OCI-M1 (cell line): ENCODE measurements at regions not wholly inside any gene's neighbourhood (a gene's known extent, or its start where the extent isn't known, plus 50 kb on each side); places are given as distances from the start of the nearest gene placed in this dataset.
A peak's percentile ranks its signal among the peaks of the same experiment; 100 is the strongest.
"Not testable (repeated sequence)": the region's sequence is repeated elsewhere in the genome, so short reads cannot be mapped to it uniquely, and the experiment has no call there.

Experiments used
- DNase-seq: peaks from one replicate; lab custom pipeline; 2025; lab: John Stamatoyannopoulos, UW

- peak; percentile 87 for DNase-seq
Measured at GRCh38 chr15:77944002-77944867, 133.3 kb downstream of the TBC1D2B start.

- DNase-seq = no peak
Measured at GRCh38 chr15:77942611-77943211, 134.8 kb downstream of the TBC1D2B start.

- not testable (repeated sequence) for DNase-seq
Measured at GRCh38 chr15:77941090-77941827, 136.3 kb downstream of the TBC1D2B start.

- DNase-seq = no peak
Measured at GRCh38 chr15:77940381-77940947, 137.0 kb downstream of the TBC1D2B start.

GRCh38 chr15:77939851-77940250, 137.7 kb downstream of the TBC1D2B start:
- no peak for DNase-seq

GRCh38 chr15:77939026-77939425, 138.5 kb downstream of the TBC1D2B start:
- DNase-seq = not testable (repeated sequence)

GRCh38 chr15:77938546-77938945, 139.0 kb downstream of the TBC1D2B start:
- not testable (repeated sequence) for DNase-seq

GRCh38 chr15:77936567-77936966, 140.9 kb downstream of the TBC1D2B start:
- DNase-seq = not testable (repeated sequence)

GRCh38 chr15:77934516-77934915, 143.0 kb downstream of the TBC1D2B start:
- DNase-seq = not testable (repeated sequence)

- DNase-seq = not testable (repeated sequence)
Measured at GRCh38 chr15:77930907-77931306, 146.6 kb downstream of the TBC1D2B start.

- DNase-seq = peak; percentile 51
Measured at GRCh38 chr15:77930490-77930889, 147.0 kb downstream of the TBC1D2B start.

- peak; percentile 12 for DNase-seq
Measured at GRCh38 chr15:77926789-77927188, 150.7 kb downstream of the TBC1D2B start.

- DNase-seq = not testable (repeated sequence)
Measured at GRCh38 chr15:77926296-77926695, 151.2 kb downstream of the TBC1D2B start.

GRCh38 chr15:77925101-77925500, 152.4 kb downstream of the TBC1D2B start:
- DNase-seq = not testable (repeated sequence)

- no peak for DNase-seq
Measured at GRCh38 chr15:77921664-77922063, 155.8 kb downstream of the TBC1D2B start.

GRCh38 chr15:77916966-77917635, 160.4 kb downstream of the TBC1D2B start:
- not testable (repeated sequence) for DNase-seq

- not testable (repeated sequence) for DNase-seq
Measured at GRCh38 chr15:77915961-77916330, 161.6 kb downstream of the TBC1D2B start.

GRCh38 chr15:77915261-77915960, 162.1 kb downstream of the TBC1D2B start:
- no peak for DNase-seq

GRCh38 chr15:77914531-77914930, 163.0 kb downstream of the TBC1D2B start:
- DNase-seq = not testable (repeated sequence)

- DNase-seq = peak; percentile 92
Measured at GRCh38 chr15:77910030-77910911, 167.2 kb downstream of the TBC1D2B start.
